ENCODE measurements at regions not wholly inside any gene's neighbourhood (a gene's known extent, or its start where the extent isn't known, plus 50 kb on each side); places are given as distances from the start of the nearest gene placed in this dataset.

DNA sequence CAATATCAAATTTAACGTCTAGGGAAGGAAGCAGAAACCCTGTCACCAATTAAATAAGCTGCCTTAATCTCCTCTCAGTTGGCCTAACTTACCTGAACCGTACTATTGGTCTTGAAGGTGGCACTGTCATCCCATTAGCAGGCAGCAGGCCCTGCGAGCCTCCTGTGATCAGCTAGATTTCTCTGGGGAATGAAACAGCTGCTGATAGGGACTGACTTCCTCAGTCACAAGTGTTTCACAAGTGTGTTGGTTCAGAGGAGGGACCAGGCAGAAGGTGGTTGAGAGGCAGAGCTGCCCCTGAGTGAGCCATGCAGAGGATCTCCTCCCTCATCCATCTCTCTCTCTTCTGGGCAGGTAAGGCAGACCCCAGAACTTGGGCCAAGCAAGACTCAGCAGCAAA, 166.8 kb downstream of the DAD1 start:
- TF ChIP-seq, protein P1, sequence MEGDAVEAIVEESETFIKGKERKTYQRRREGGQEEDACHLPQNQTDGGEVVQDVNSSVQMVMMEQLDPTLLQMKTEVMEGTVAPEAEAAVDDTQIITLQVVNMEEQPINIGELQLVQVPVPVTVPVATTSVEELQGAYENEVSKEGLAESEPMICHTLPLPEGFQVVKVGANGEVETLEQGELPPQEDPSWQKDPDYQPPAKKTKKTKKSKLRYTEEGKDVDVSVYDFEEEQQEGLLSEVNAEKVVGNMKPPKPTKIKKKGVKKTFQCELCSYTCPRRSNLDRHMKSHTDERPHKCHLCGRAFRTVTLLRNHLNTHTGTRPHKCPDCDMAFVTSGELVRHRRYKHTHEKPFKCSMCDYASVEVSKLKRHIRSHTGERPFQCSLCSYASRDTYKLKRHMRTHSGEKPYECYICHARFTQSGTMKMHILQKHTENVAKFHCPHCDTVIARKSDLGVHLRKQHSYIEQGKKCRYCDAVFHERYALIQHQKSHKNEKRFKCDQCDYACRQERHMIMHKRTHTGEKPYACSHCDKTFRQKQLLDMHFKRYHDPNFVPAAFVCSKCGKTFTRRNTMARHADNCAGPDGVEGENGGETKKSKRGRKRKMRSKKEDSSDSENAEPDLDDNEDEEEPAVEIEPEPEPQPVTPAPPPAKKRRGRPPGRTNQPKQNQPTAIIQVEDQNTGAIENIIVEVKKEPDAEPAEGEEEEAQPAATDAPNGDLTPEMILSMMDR (IDR thresholded peaks at IDR 0.05; ENCODE audit: extremely low read depth, missing control alignments) = no peak
- DNase-seq (ENCODE audit: low spot score) = no peak

DNA sequence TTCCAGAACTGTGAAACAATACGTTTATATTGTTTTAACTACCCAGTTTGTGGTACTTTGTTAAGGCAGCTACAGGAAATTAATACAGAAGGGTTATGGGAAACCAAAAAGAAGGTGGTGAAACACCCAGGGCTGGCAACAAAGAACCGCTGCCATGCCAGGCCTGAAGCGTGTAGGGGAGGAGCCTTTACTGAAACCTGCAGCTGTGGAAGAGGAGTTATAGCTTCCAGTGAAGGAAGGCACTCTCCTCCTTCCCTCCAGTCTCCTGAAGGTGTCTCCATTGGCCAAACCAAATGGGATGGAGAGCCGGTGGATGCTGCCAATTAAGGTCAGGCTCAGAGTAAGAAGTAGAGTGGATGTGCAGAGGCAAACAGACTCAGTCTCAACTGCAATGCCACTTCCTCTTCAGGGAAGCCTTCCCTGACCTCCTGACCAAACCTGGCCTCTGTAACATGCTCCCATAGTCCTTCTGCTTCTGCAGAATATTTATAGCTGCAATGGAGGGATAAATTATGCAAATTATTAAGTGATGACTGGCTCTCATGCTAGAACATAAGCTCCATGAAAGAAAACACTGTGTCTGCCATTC, 168.3 kb downstream of the DAD1 start:
- DNase-seq (ENCODE audit: low spot score) = no peak
- TF ChIP-seq, protein P1 (IDR thresholded peaks at IDR 0.05; ENCODE audit: extremely low read depth, missing control alignments) = no peak

DNA sequence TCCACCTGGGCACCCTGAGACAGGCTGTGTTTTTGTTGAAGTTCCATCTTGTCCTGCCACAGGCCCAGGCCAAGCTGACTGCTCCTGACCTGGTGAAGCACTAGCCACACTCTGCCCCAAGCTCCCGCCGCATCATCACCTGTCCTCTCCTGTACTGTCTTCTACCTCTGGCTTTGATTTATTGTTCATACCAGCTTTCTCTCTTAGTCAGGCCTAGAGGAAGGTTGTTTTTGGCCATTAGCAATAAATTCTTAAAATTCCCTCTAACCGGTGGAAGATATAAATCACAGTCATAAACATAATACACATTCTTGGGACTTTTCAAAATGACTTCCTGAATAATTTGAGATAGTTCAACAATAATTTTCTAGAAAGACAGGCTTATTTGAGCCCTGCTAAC, 169.4 kb downstream of the DAD1 start:
- TF ChIP-seq, protein P1 (IDR thresholded peaks at IDR 0.05; ENCODE audit: extremely low read depth, missing control alignments) = no peak
- DNase-seq (ENCODE audit: low spot score) = no peak

DNA sequence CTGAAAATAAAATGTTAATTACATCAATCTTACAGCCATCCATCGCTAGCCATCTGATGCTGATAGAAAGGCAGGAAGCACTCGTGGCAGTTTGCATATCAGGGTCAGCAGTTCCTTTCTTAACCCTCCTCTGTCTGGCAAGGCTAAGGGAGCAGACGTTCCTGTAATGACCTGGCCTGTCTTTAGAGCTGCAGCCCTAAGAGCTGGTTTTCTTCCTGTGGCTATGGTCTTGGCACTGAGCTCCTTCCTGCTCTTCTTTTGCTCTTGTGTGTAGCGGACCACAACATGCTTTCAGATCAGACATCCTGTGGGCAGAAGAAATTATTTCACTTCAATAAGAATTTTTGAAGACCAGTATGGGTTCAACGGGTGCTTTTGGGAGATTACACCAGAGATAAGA, 170.4 kb downstream of the DAD1 start:
- TF ChIP-seq, protein P1 (IDR thresholded peaks at IDR 0.05; ENCODE audit: extremely low read depth, missing control alignments) = no peak
- DNase-seq (ENCODE audit: low spot score) = peak; percentile 34

DNA sequence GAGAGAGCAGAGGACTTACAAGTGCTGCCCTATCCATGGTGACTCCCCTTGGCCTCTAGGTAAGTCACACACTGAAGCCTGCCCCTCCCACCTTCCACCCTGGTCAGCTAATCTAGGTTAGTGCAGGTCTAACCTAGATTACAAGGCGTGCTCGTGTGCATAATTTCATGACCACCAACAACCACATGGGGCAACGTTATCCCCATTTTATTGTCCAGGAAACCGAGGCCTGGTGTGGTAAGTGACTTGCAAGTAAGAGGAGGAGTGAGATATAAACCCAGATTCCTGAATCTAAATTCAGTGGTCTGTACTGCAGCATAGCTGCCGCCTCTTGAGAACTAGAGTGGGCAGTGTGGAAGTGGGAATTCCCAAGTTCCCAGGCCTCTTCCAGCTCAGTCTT, 171.1 kb downstream of the DAD1 start:
- TF ChIP-seq, protein P1 (IDR thresholded peaks at IDR 0.05; ENCODE audit: extremely low read depth, missing control alignments) = no peak
- no peak for DNase-seq (ENCODE audit: low spot score)

DNA sequence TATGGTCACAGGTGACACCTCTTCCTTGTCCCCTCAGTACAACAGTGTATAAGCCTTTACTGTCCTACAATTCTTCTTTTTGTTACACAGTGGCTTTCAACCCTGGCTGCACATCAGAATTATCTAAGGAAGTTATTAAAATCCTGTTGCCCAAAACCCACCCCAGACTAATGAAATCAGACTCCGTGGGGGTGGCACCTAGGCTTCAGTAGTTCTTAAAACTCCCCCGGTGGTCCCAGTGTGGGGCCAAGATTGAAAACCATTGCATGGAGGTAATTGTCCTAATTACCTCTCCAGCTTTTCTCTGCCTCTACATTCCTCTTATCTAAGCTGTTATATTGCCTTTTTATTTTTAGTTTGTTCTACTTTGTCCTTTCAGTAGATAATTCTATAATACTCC, 172.8 kb downstream of the DAD1 start:
- TF ChIP-seq, protein P1 (IDR thresholded peaks at IDR 0.05; ENCODE audit: extremely low read depth, missing control alignments) = no peak
- no peak for DNase-seq (ENCODE audit: low spot score)

DNA sequence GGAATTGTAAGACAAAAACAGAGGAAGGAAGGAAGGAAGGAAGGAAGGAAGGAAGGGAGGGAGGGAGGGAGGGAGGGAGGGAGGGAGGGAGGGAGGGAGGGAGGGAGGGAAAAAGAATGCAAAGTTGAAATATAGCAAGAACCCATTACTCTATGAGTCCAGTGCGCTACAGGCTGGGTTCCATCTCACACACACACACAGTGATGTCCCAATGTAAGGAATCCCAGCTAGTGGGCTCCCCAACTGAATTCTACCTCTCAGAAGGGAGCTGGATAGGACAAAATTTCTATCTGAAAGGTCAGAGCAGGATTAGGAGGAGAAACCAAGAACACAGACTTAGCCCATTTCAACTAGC, 173.4 kb downstream of the DAD1 start:
- no peak for DNase-seq (ENCODE audit: low spot score)
- TF ChIP-seq, protein P1 (IDR thresholded peaks at IDR 0.05; ENCODE audit: extremely low read depth, missing control alignments) = no peak
